ENCODE measurements at regions not wholly inside any gene's neighbourhood (a gene's known extent, or its start where the extent isn't known, plus 50 kb on each side); places are given as distances from the start of the nearest gene placed in this dataset.

- TF ChIP-seq, protein P1, sequence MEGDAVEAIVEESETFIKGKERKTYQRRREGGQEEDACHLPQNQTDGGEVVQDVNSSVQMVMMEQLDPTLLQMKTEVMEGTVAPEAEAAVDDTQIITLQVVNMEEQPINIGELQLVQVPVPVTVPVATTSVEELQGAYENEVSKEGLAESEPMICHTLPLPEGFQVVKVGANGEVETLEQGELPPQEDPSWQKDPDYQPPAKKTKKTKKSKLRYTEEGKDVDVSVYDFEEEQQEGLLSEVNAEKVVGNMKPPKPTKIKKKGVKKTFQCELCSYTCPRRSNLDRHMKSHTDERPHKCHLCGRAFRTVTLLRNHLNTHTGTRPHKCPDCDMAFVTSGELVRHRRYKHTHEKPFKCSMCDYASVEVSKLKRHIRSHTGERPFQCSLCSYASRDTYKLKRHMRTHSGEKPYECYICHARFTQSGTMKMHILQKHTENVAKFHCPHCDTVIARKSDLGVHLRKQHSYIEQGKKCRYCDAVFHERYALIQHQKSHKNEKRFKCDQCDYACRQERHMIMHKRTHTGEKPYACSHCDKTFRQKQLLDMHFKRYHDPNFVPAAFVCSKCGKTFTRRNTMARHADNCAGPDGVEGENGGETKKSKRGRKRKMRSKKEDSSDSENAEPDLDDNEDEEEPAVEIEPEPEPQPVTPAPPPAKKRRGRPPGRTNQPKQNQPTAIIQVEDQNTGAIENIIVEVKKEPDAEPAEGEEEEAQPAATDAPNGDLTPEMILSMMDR (conservative IDR thresholded peaks at IDR 0.05) = no peak
- TF ChIP-seq EZH2 (IDR thresholded peaks at IDR 0.05; ENCODE audit: low read depth) = no peak
Measured at GRCh38 chr12:74242088-74242487, 295.5 kb upstream of the ATXN7L3B start.
